ENCODE measurements at regions not wholly inside any gene's neighbourhood (a gene's known extent, or its start where the extent isn't known, plus 50 kb on each side); places are given as distances from the start of the nearest gene placed in this dataset.

DNA sequence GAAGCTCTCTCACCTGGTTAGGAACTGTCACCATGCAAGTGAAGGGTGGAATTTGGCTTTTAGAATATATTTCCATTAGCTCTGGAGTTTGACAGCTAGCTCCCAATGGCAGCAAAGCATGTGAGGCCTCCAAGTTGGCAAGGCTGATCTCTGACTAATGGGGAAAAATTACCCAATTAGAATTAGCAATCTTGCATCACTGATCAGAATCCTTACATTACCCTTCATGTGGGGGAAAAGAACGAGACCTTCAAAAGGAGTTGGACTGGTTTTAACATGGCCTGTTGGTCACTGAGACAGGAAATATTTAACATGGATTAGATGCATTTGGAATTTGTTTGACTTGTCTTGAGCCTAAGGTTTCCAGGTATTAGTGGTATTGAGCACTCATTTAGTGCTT lies 192.3 kb upstream of the GDNF start:
- Histone ChIP-seq H3K4ac (ENCODE audit: low read depth, low read length) (no peak overlapping the region), H3K4me2 (ENCODE audit: low read depth, low read length) (no peak overlapping the region), H4K20me1 (ENCODE audit: insufficient read depth, low read length) (no peaks in the 10 kb centered on the region), H3K79me1 (ENCODE audit: low read depth in 1 of 2, low read length in 2 of 2) (no peaks in the 10 kb centered on the region), H2BK120ac (ENCODE audit: low read depth, low read length) (no peak overlapping the region), H2AFZ (replicated peaks; ENCODE audit: low read length, poor library complexity) (no peak overlapping the region), H2BK15ac (ENCODE audit: low read depth, low read length) (no peak overlapping the region), H3K9me1 (ENCODE audit: insufficient read depth, low read length) (no peaks in the 10 kb centered on the region), H3K27me3 (ENCODE audit: control insufficient read depth, insufficient read depth, low read length) (peaks cover 2% of the 10 kb centered on the region), H3K23ac (ENCODE audit: low read depth, low read length) (no peak overlapping the region), H3K9me3 (ENCODE audit: control insufficient read depth, insufficient read depth, low read length) (no peaks in the 10 kb centered on the region), H3K9ac (ENCODE audit: low read depth, low read length) (no peak overlapping the region), H3K18ac (ENCODE audit: low read depth, low read length) (no peak overlapping the region), H3K4me3 (ENCODE audit: insufficient read depth, low read depth, low read length) (no peak overlapping the region), H4K91ac (ENCODE audit: insufficient read depth, low read depth, low read length) (no peak overlapping the region), H3K36me3 (ENCODE audit: control insufficient read depth, insufficient read depth, low read length) (no peaks in the 10 kb centered on the region), H2BK5ac (ENCODE audit: low read depth, low read length, poor library complexity, severe bottlenecking) (no peak overlapping the region), H4K8ac (ENCODE audit: low read depth in 2 of 2, low read length in 2 of 2) (no peak overlapping the region), H3K27ac (ENCODE audit: insufficient read depth, low read length) (no peak overlapping the region), H3K4me1 (ENCODE audit: control insufficient read depth, insufficient read depth, low read length) (no peaks in the 10 kb centered on the region), H2AK9ac (replicated peaks; ENCODE audit: low read depth, low read length, poor library complexity) (no peak overlapping the region), H4K5ac (ENCODE audit: low read depth, low read length) (no peak overlapping the region), H2BK20ac (ENCODE audit: low read depth, low read length) (no peak overlapping the region), H2AK5ac (ENCODE audit: low read depth, low read length) (no peak overlapping the region), H3K56ac (ENCODE audit: extremely low read depth, insufficient read depth, low read length) (no peak overlapping the region), H3K14ac (replicated peaks; ENCODE audit: low read depth, low read length) (no peak overlapping the region)
- ChIA-PET CTCF (no interaction called here), POLR2A (ENCODE audit: unreplicated experiment) (no interaction called here)
- DNase-seq (no peak), ATAC-seq (ENCODE audit: low read depth) (no peak)
- BruUV-seq (replicated peaks), result no TSS peak
- TF ChIP-seq MAZ (IDR thresholded peaks at IDR 0.05; ENCODE audit: borderline replicate concordance, low read depth, low read length), result no peak
- TF ChIP-seq POLR2A (IDR thresholded peaks at IDR 0.05; ENCODE audit: low read depth, low read length), result no peak
- TF ChIP-seq, protein P1, sequence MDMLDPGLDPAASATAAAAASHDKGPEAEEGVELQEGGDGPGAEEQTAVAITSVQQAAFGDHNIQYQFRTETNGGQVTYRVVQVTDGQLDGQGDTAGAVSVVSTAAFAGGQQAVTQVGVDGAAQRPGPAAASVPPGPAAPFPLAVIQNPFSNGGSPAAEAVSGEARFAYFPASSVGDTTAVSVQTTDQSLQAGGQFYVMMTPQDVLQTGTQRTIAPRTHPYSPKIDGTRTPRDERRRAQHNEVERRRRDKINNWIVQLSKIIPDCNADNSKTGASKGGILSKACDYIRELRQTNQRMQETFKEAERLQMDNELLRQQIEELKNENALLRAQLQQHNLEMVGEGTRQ (IDR thresholded peaks at IDR 0.05; ENCODE audit: low read depth, low read length), result no peak
- TF ChIP-seq NFE2L2 (IDR thresholded peaks at IDR 0.05; ENCODE audit: low read depth, low read length), result no peak
- TF ChIP-seq RFX5 (IDR thresholded peaks at IDR 0.05; ENCODE audit: low read depth, low read length), result no peak
- TF ChIP-seq, protein P2, sequence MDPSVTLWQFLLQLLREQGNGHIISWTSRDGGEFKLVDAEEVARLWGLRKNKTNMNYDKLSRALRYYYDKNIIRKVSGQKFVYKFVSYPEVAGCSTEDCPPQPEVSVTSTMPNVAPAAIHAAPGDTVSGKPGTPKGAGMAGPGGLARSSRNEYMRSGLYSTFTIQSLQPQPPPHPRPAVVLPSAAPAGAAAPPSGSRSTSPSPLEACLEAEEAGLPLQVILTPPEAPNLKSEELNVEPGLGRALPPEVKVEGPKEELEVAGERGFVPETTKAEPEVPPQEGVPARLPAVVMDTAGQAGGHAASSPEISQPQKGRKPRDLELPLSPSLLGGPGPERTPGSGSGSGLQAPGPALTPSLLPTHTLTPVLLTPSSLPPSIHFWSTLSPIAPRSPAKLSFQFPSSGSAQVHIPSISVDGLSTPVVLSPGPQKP (IDR thresholded peaks at IDR 0.05; ENCODE audit: borderline replicate concordance, low read depth, low read length), result no peak
- no peak for TF ChIP-seq BHLHE40 (IDR thresholded peaks at IDR 0.05; ENCODE audit: low read depth, low read length)
- TF ChIP-seq MXI1 (IDR thresholded peaks at IDR 0.05; ENCODE audit: borderline replicate concordance, low read depth, low read length), result no peak
- no peak for TF ChIP-seq CHD1 (IDR thresholded peaks at IDR 0.05; ENCODE audit: low read depth, low read length)
- TF ChIP-seq CEBPB (IDR thresholded peaks at IDR 0.05; ENCODE audit: low read depth, low read length), result no peak
- TF ChIP-seq, protein P3, sequence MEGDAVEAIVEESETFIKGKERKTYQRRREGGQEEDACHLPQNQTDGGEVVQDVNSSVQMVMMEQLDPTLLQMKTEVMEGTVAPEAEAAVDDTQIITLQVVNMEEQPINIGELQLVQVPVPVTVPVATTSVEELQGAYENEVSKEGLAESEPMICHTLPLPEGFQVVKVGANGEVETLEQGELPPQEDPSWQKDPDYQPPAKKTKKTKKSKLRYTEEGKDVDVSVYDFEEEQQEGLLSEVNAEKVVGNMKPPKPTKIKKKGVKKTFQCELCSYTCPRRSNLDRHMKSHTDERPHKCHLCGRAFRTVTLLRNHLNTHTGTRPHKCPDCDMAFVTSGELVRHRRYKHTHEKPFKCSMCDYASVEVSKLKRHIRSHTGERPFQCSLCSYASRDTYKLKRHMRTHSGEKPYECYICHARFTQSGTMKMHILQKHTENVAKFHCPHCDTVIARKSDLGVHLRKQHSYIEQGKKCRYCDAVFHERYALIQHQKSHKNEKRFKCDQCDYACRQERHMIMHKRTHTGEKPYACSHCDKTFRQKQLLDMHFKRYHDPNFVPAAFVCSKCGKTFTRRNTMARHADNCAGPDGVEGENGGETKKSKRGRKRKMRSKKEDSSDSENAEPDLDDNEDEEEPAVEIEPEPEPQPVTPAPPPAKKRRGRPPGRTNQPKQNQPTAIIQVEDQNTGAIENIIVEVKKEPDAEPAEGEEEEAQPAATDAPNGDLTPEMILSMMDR (conservative IDR thresholded peaks at IDR 0.05; ENCODE audit: low read depth, low read length), result no peak
- in situ Hi-C loops (cut with MboI; ENCODE audit: low sequenced_read_pairs) (no loop called here), intact Hi-C loops (cut with micrococcal nuclease) (no loop called here), dilution Hi-C loops (cut with HindIII; ENCODE audit: low sequenced_read_pairs, unreplicated experiment) (no loop called here)
- WGBS, 2 experiments (ENCODE audit: extremely low coverage in 2 of 2, insufficient read length in 1 of 2), result no CpG with 5 or more reads among the region's 1 CpG
